HepG2 (cell line): ENCODE measurements at regions not wholly inside any gene's neighbourhood (a gene's known extent, or its start where the extent isn't known, plus 50 kb on each side); places are given as distances from the start of the nearest gene placed in this dataset.

Experiments used
- EZH2 ChIP-seq: conservative IDR thresholded peaks from 2 replicates; pipeline ENCODE4 v1.6.1; 2012; ENCODE audit warnings: mild to moderate bottlenecking, low read depth, low read length, moderate library complexity
- FOXJ3 ChIP-seq: sonication (generic); formaldehyde crosslinking; IDR thresholded peaks from 2 replicates; pipeline ENCODE4 v1.4.0; 2020; ENCODE audit warnings: missing genetic modification reagents, mild to moderate bottlenecking, borderline replicate concordance
- GABPB1 ChIP-seq: IDR thresholded peaks from 2 replicates; pipeline ENCODE4 v1.6.1; 2016; ENCODE audit warnings: mild to moderate bottlenecking, missing genetic modification reagents, moderate library complexity, missing compliant biosample characterization
- HMG20A ChIP-seq: IDR thresholded peaks from 2 replicates; pipeline ENCODE4 v1.6.1; 2016; ENCODE audit warnings: borderline replicate concordance
- HNF4A ChIP-seq: sonication (generic); formaldehyde crosslinking; IDR thresholded peaks from 2 replicates; pipeline ENCODE4 v1.4.0; 2020; ENCODE audit warnings: missing genetic modification reagents
- MIXL1 ChIP-seq: IDR thresholded peaks from 2 replicates; pipeline ENCODE4 v1.6.1; 2016
- NR2F6 ChIP-seq, 2 experiments: IDR thresholded peaks; 2 replicates each; pipeline ENCODE4 v1.6.1; 2016; ENCODE audit warnings: antibody characterized with exemption in 1 of 2, mild to moderate bottlenecking in 1 of 2
- RARA ChIP-seq: IDR thresholded peaks from 2 replicates; pipeline ENCODE4 v1.6.1; 2016; ENCODE audit warnings: missing genetic modification reagents, missing compliant biosample characterization
- RBAK ChIP-seq: sonication (generic); formaldehyde crosslinking; IDR thresholded peaks from 2 replicates; pipeline ENCODE4 v1.5.1; 2020; ENCODE audit warnings: mild to moderate bottlenecking, missing genetic modification reagents
- REXO4 ChIP-seq: sonication (generic); formaldehyde crosslinking; IDR thresholded peaks from 2 replicates; pipeline ENCODE4 v1.8.0; 2022; ENCODE audit warnings: missing genetic modification reagents, mild to moderate bottlenecking, borderline replicate concordance
- SOX5 ChIP-seq: IDR thresholded peaks from 2 replicates; pipeline ENCODE4 v1.6.1; 2016; ENCODE audit warnings: borderline replicate concordance
- ZMYM4 ChIP-seq: sonication (generic); formaldehyde crosslinking; IDR thresholded peaks from 2 replicates; pipeline ENCODE4 v1.8.1; 2023; ENCODE audit warnings: mild to moderate bottlenecking, missing genetic modification reagents
- ZNF674 ChIP-seq: sonication (generic); formaldehyde crosslinking; IDR thresholded peaks from 2 replicates; pipeline ENCODE4 v1.5.0; 2020; ENCODE audit warnings: low read depth, mild to moderate bottlenecking, missing genetic modification reagents
- TF ChIP-seq, protein P1 (sequence below): sonication (generic); formaldehyde crosslinking; IDR thresholded peaks from 2 replicates; pipeline ENCODE4 v1.4.0; 2020; ENCODE audit warnings: missing genetic modification reagents
- TF ChIP-seq, protein P2 (sequence below): sonication (generic); formaldehyde crosslinking; IDR thresholded peaks from 2 replicates; pipeline ENCODE4 v1.5.1; 2020; ENCODE audit warnings: missing genetic modification reagents, mild to moderate bottlenecking, borderline replicate concordance
- TF ChIP-seq, protein P3 (sequence below): sonication (generic); formaldehyde crosslinking; IDR thresholded peaks from 2 replicates; pipeline ENCODE4 v1.5.1; 2020; ENCODE audit warnings: mild to moderate bottlenecking, missing genetic modification reagents, borderline replicate concordance
- TF ChIP-seq, protein P4 (sequence below): sonication (generic); formaldehyde crosslinking; IDR thresholded peaks from 2 replicates; pipeline ENCODE4 v1.4.0; 2020; ENCODE audit warnings: mild to moderate bottlenecking, low read depth, missing genetic modification reagents
- TF ChIP-seq, protein P5 (sequence below): sonication (generic); formaldehyde crosslinking; IDR thresholded peaks from 2 replicates; pipeline ENCODE4 v1.5.0; 2020; ENCODE audit warnings: missing genetic modification reagents, mild to moderate bottlenecking, borderline replicate concordance

DNA sequence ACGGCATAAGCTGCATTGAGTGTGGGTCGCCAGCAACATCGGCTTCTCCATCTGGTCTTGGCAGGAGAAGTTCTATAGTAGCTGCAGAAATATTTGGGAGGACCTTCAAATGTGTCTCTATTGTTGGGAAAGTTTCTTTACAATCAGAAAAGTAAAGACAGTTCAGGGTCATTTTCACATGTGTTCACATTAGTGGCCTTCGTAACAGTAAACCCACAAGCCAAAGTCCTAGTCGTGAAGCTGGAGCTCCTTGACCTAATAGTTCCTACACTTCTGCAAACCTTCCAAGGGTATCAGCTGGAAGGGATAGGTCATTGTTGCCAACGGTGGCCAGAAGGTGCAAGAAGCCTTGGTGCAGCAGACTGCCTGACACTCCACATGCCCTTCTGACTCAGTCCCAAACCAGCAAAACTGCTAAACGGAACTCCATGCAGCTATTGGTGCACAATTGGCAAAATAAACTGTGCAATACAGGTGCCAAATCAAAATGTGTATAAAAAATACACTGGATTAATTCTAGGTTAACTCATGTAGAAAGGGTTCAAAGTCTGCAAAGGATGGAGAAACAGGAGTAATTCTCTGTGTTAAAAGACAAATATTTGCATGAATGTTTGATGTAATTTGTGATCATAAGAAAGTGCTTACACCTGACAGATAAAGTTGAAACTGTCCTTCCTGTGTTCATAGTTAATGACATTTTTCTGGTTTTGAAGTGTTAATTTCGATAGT is 102.8 kb upstream of the EGFR start (continued):
- TF ChIP-seq, protein P1, sequence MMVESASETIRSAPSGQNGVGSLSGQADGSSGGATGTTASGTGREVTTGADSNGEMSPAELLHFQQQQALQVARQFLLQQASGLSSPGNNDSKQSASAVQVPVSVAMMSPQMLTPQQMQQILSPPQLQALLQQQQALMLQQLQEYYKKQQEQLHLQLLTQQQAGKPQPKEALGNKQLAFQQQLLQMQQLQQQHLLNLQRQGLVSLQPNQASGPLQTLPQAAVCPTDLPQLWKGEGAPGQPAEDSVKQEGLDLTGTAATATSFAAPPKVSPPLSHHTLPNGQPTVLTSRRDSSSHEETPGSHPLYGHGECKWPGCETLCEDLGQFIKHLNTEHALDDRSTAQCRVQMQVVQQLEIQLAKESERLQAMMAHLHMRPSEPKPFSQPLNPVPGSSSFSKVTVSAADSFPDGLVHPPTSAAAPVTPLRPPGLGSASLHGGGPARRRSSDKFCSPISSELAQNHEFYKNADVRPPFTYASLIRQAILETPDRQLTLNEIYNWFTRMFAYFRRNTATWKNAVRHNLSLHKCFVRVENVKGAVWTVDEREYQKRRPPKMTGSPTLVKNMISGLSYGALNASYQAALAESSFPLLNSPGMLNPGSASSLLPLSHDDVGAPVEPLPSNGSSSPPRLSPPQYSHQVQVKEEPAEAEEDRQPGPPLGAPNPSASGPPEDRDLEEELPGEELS (CRISPR knock-in tag) = 0 out of 2 replicates have a peak, but pooled peaks have one; percentile 21
- TF ChIP-seq MIXL1 (CRISPR knock-in tag) = 0 out of 2 replicates have a peak, but pooled peaks have one; percentile 20
- peak; percentile 28; the same call in 1 of the 2 replicates for TF ChIP-seq HMG20A
- TF ChIP-seq, protein P2, sequence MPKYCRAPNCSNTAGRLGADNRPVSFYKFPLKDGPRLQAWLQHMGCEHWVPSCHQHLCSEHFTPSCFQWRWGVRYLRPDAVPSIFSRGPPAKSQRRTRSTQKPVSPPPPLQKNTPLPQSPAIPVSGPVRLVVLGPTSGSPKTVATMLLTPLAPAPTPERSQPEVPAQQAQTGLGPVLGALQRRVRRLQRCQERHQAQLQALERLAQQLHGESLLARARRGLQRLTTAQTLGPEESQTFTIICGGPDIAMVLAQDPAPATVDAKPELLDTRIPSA (CRISPR knock-in tag) = no peak
- TF ChIP-seq ZMYM4 (CRISPR knock-in tag) = 0 out of 2 replicates have a peak, but pooled peaks have one; percentile 12
- TF ChIP-seq RARA (CRISPR knock-in tag) = peak; percentile 56
- no peak for TF ChIP-seq NR2F6 (IDR thresholded peaks at IDR 0.05)
- 0 out of 2 replicates have a peak, but pooled peaks have one; percentile 11 for TF ChIP-seq NR2F6 (CRISPR knock-in tag; IDR thresholded peaks at IDR 0.05)
- TF ChIP-seq, protein P3, sequence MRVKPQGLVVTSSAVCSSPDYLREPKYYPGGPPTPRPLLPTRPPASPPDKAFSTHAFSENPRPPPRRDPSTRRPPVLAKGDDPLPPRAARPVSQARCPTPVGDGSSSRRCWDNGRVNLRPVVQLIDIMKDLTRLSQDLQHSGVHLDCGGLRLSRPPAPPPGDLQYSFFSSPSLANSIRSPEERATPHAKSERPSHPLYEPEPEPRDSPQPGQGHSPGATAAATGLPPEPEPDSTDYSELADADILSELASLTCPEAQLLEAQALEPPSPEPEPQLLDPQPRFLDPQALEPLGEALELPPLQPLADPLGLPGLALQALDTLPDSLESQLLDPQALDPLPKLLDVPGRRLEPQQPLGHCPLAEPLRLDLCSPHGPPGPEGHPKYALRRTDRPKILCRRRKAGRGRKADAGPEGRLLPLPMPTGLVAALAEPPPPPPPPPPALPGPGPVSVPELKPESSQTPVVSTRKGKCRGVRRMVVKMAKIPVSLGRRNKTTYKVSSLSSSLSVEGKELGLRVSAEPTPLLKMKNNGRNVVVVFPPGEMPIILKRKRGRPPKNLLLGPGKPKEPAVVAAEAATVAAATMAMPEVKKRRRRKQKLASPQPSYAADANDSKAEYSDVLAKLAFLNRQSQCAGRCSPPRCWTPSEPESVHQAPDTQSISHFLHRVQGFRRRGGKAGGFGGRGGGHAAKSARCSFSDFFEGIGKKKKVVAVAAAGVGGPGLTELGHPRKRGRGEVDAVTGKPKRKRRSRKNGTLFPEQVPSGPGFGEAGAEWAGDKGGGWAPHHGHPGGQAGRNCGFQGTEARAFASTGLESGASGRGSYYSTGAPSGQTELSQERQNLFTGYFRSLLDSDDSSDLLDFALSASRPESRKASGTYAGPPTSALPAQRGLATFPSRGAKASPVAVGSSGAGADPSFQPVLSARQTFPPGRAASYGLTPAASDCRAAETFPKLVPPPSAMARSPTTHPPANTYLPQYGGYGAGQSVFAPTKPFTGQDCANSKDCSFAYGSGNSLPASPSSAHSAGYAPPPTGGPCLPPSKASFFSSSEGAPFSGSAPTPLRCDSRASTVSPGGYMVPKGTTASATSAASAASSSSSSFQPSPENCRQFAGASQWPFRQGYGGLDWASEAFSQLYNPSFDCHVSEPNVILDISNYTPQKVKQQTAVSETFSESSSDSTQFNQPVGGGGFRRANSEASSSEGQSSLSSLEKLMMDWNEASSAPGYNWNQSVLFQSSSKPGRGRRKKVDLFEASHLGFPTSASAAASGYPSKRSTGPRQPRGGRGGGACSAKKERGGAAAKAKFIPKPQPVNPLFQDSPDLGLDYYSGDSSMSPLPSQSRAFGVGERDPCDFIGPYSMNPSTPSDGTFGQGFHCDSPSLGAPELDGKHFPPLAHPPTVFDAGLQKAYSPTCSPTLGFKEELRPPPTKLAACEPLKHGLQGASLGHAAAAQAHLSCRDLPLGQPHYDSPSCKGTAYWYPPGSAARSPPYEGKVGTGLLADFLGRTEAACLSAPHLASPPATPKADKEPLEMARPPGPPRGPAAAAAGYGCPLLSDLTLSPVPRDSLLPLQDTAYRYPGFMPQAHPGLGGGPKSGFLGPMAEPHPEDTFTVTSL = 0 out of 2 replicates have a peak, but pooled peaks have one; percentile 55
- 0 out of 2 replicates have a peak, but pooled peaks have one; percentile 25 for TF ChIP-seq SOX5
- TF ChIP-seq RBAK = no peak
- peak; percentile 16; the same call in 1 of the 2 replicates for TF ChIP-seq FOXJ3 (CRISPR knock-in tag)
- no peak for TF ChIP-seq EZH2
- TF ChIP-seq, protein P4, sequence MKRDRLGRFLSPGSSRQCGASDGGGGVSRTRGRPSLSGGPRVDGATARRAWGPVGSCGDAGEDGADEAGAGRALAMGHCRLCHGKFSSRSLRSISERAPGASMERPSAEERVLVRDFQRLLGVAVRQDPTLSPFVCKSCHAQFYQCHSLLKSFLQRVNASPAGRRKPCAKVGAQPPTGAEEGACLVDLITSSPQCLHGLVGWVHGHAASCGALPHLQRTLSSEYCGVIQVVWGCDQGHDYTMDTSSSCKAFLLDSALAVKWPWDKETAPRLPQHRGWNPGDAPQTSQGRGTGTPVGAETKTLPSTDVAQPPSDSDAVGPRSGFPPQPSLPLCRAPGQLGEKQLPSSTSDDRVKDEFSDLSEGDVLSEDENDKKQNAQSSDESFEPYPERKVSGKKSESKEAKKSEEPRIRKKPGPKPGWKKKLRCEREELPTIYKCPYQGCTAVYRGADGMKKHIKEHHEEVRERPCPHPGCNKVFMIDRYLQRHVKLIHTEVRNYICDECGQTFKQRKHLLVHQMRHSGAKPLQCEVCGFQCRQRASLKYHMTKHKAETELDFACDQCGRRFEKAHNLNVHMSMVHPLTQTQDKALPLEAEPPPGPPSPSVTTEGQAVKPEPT (CRISPR knock-in tag) = no peak
- TF ChIP-seq, protein P5, sequence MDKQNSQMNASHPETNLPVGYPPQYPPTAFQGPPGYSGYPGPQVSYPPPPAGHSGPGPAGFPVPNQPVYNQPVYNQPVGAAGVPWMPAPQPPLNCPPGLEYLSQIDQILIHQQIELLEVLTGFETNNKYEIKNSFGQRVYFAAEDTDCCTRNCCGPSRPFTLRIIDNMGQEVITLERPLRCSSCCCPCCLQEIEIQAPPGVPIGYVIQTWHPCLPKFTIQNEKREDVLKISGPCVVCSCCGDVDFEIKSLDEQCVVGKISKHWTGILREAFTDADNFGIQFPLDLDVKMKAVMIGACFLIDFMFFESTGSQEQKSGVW (CRISPR knock-in tag) = no peak
- TF ChIP-seq ZNF674 = no peak
- TF ChIP-seq GABPB1 = no peak
- no peak for TF ChIP-seq REXO4 (CRISPR knock-in tag)
- TF ChIP-seq HNF4A (CRISPR knock-in tag) = peak; percentile 79
